Heart left ventricle (tissue), 16 donors: ENCODE measurements at regions not wholly inside any gene's neighbourhood (a gene's known extent, or its start where the extent isn't known, plus 50 kb on each side); places are given as distances from the start of the nearest gene placed in this dataset.

Source experiments
- ATAC-seq, 4 donors: fragments of 200-7000 bp; cut with Tn5 transposase; one replicate each; pipeline ENCODE4 v1.9.1; 2020 to 2022; ENCODE audit warnings: moderate library complexity in 4 of 4, mild to moderate bottlenecking in 3 of 4, moderate number of reproducible peaks in 1 of 4
- DNase-seq, 5 donors: peaks; one replicate each; pipeline ENCODE4 v3.0.0-alpha.2; 2020
- H3K27ac ChIP-seq, 12 donors: fragments of 200-600 bp; sonication (generic) in 4 of 12; one replicate each; pipeline versions ENCODE4 v1.5.0 to v1.8.0; 2016 to 2022; ENCODE audit warnings: mild to moderate bottlenecking in 2 of 12
- H3K27me3 ChIP-seq, 9 donors: fragments of 200-600 bp; sonication (generic) in 2 of 9; one replicate each; pipeline versions ENCODE4 v1.5.1 to v1.8.0; 2016 to 2022; ENCODE audit warnings: mild to moderate bottlenecking in 3 of 9
- H3K36me3 ChIP-seq, 9 donors: fragments of 200-600 bp; sonication (generic) in 2 of 9; one replicate each; pipeline versions ENCODE4 v1.5.0 to v1.8.0; 2018 to 2022; ENCODE audit warnings: mild to moderate bottlenecking in 2 of 9
- H3K4me1 ChIP-seq, 12 donors: fragments of 200-600 bp; sonication (generic) in 4 of 12; one replicate each; pipeline versions ENCODE4 v1.5.0 to v1.8.0; 2016 to 2022; ENCODE audit warnings: mild to moderate bottlenecking in 3 of 12
- H3K4me3 ChIP-seq, 12 donors: fragments of 200-600 bp; sonication (generic) in 4 of 12; one replicate each; pipeline versions ENCODE4 v1.5.0 to v1.8.0; 2017 to 2022; ENCODE audit warnings: mild to moderate bottlenecking in 9 of 12, moderate library complexity in 4 of 12
- H3K9me3 ChIP-seq, 12 donors: fragments of 200-600 bp; sonication (generic) in 4 of 12; one replicate each; pipeline versions ENCODE4 v1.5.0 to v1.8.0; 2016 to 2022; ENCODE audit warnings: mild to moderate bottlenecking in 1 of 12
- POLR2A ChIP-seq, 2 donors: fragments of 450-650 bp; IDR thresholded peaks; one replicate each; pipeline ENCODE4 v1.6.1; 2017; ENCODE audit warnings: antibody characterized with exemption in 2 of 2, mild to moderate bottlenecking in 2 of 2, moderate library complexity in 2 of 2
- WGBS, 4 donors: extraction: QIAGEN DNeasy Blood & Tissue Kit in 2 of 4; methylation state at CpG; one replicate each; pipeline versions ENCODE4 v1.1.5 to v1.1.7; 2013 to 2018; 5-methylcytosine and 5-hydroxymethylcytosine counted together
- intact Hi-C, 10 donors: fragments of 100-400 bp; cut with DNase I; formaldehyde crosslinking; loops; one replicate each; pipeline versions ENCODE4 v1.11.1 to v1.14.2; 2022
- TF ChIP-seq, protein P1 (sequence below), 12 donors: fragments of 200-600 bp; sonication (generic) in 4 of 12; IDR thresholded peaks; one replicate each; pipeline versions ENCODE4 v1.5.0 to v1.8.0; 2018 to 2022; ENCODE audit warnings: antibody characterized with exemption in 12 of 12, mild to moderate bottlenecking in 5 of 12
- donor health status: ischemic (EF 13 %, LVEDD 7.1; RV severe dilation, severe dysfunction).
- donor health status: healthy with polysubstance abuse.
- donor health status: DM: no; HTN: yes; CAD: no.
- donor health status: DM: no; HTN: no; CAD: no.
- donor health status: ischemic (EF 25% LVEDD 6.9; RV normal size, moderate dysfunction).
- donor health status: ischemic (EF 25% LVEDD 5.7; RV mildly dilated, moderate dysfunction).
- donor health status: healthy.
- donor health status: DM: yes; HTN: yes; CAD: no.
- donor health status: ischemic (EF 35%, LVEDD 5.7; RV mildly dilated, moderate dysfunction).
- donor health status: nonischemic (EF 11% LVEDD 7.7; RV severe dilation, severe dysfunction).
- donor health status: DM: yes; HTN: yes; CAD: no.
- donor health status: PGD.
- donor health status: ischemic (EF 29% LVEDD 5.4; RV normal size, mild dysfunction).
- donor health status: nonischemic (EF 23%, LVEDD 6.1; RV moderate dilation, normal function).

DNA sequence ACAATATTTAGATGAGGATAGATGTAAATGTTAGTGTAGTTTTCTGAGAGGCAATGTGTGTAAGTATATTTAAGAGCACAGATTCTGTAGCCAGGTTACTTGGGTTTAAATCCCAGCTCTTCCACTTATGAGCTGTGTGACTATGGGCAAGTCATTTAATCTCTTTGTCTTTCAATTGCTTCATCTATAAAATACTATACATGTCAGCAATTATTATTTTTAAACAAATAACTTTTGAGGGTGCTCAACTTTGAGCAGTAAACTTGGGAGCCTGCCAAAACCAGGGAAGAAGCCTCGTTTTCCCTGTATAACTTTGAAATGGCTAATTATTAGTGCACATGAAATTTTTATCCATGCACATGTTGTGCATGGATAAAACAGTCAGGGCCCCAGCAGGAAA is 222.8 kb downstream of the FOXD2 start:
- DNase-seq (no peak), ATAC-seq (no peak)
- H3K9me3 ChIP-seq: no peaks in the 10 kb centered on the region
- H3K27ac ChIP-seq: no peak overlapping the region
- no peak for TF ChIP-seq POLR2A (IDR thresholded peaks at IDR 0.05)
- TF ChIP-seq, protein P1, sequence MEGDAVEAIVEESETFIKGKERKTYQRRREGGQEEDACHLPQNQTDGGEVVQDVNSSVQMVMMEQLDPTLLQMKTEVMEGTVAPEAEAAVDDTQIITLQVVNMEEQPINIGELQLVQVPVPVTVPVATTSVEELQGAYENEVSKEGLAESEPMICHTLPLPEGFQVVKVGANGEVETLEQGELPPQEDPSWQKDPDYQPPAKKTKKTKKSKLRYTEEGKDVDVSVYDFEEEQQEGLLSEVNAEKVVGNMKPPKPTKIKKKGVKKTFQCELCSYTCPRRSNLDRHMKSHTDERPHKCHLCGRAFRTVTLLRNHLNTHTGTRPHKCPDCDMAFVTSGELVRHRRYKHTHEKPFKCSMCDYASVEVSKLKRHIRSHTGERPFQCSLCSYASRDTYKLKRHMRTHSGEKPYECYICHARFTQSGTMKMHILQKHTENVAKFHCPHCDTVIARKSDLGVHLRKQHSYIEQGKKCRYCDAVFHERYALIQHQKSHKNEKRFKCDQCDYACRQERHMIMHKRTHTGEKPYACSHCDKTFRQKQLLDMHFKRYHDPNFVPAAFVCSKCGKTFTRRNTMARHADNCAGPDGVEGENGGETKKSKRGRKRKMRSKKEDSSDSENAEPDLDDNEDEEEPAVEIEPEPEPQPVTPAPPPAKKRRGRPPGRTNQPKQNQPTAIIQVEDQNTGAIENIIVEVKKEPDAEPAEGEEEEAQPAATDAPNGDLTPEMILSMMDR (IDR thresholded peaks at IDR 0.05): no peak
- peaks cover 0 to 7% (median 0%) of the 10 kb centered on the region in 9 donors for H3K27me3 ChIP-seq
- 44 to 52% (median 46%) methylated on average over 1 of the region's 1 CpG for WGBS, 4 donors
- no peak overlapping the region for H3K4me3 ChIP-seq
- peaks cover 0 to 16% (median 0%) of the 10 kb centered on the region in 12 donors for H3K4me1 ChIP-seq
- H3K36me3 ChIP-seq: no peaks in the 10 kb centered on the region
- intact Hi-C loops: no loop called here

GRCh38 chr1:47661040-47661439 is 223.2 kb downstream of the FOXD2 start:
- Histone ChIP-seq H3K27me3 (peaks cover 0 to 7% (median 0%) of the 10 kb centered on the region in 9 donors), H3K9me3 (no peaks in the 10 kb centered on the region), H3K4me1 (peaks cover 0 to 11% (median 0%) of the 10 kb centered on the region in 12 donors), H3K4me3 (no peak overlapping the region), H3K36me3 (no peaks in the 10 kb centered on the region), H3K27ac (no peak overlapping the region)
- no peak for DNase-seq
- no peak for ATAC-seq
- WGBS, 4 donors: 49 to 67% (median 64%) methylated on average over 6 of the region's 6 CpGs
- intact Hi-C loops: no loop called here
- no peak for TF ChIP-seq POLR2A (IDR thresholded peaks at IDR 0.05)
- TF ChIP-seq, protein P1 (IDR thresholded peaks at IDR 0.05): no peak

- no peak for ATAC-seq
- intact Hi-C loops: no loop called here
- H3K27me3 ChIP-seq: peaks cover 0 to 7% (median 0%) of the 10 kb centered on the region in 9 donors
- no peak overlapping the region for H3K27ac ChIP-seq
- no peak for DNase-seq
- no peak overlapping the region for H3K4me3 ChIP-seq
- H3K36me3 ChIP-seq: no peaks in the 10 kb centered on the region
- H3K4me1 ChIP-seq: peaks cover 0 to 2% (median 0%) of the 10 kb centered on the region in 12 donors
- 88 to 96% (median 92%) methylated on average over 3 of the region's 3 CpGs for WGBS, 4 donors
- H3K9me3 ChIP-seq: no peaks in the 10 kb centered on the region
- TF ChIP-seq, protein P1 (IDR thresholded peaks at IDR 0.05): no peak
- no peak for TF ChIP-seq POLR2A (IDR thresholded peaks at IDR 0.05)
Observed at GRCh38 chr1:47662068-47662467, 224.2 kb downstream of the FOXD2 start.

- ATAC-seq: no peak
- Histone ChIP-seq H3K27me3 (peaks cover 0 to 5% (median 0%) of the 10 kb centered on the region in 9 donors), H3K27ac (no peak overlapping the region), H3K4me1 (no peaks in the 10 kb centered on the region), H3K4me3 (no peak overlapping the region), H3K9me3 (peaks cover 0 to 3% (median 0%) of the 10 kb centered on the region in 12 donors), H3K36me3 (no peaks in the 10 kb centered on the region)
- TF ChIP-seq, protein P1 (IDR thresholded peaks at IDR 0.05): no peak
- no peak for TF ChIP-seq POLR2A (IDR thresholded peaks at IDR 0.05)
- 83 to 95% (median 86%) methylated on average over 6 of the region's 6 CpGs for WGBS, 4 donors
- peak in 1 of 5 donors; percentile 4 for DNase-seq
- intact Hi-C loops: no loop called here
Observed at GRCh38 chr1:47663286-47663685, 225.4 kb downstream of the FOXD2 start.
